Fibroblast of skin of right biceps (primary cell): ENCODE measurements at regions not wholly inside any gene's neighbourhood (a gene's known extent, or its start where the extent isn't known, plus 50 kb on each side); places are given as distances from the start of the nearest gene placed in this dataset.
A peak's percentile ranks its signal among the peaks of the same experiment; 100 is the strongest.
"Not testable (repeated sequence)": the region's sequence is repeated elsewhere in the genome, so short reads cannot be mapped to it uniquely, and the experiment has no call there.

ENCODE experiments used
- DNase-seq: peaks from one replicate; pipeline ENCODE4 v3.0.0-alpha.2; 2013

DNA sequence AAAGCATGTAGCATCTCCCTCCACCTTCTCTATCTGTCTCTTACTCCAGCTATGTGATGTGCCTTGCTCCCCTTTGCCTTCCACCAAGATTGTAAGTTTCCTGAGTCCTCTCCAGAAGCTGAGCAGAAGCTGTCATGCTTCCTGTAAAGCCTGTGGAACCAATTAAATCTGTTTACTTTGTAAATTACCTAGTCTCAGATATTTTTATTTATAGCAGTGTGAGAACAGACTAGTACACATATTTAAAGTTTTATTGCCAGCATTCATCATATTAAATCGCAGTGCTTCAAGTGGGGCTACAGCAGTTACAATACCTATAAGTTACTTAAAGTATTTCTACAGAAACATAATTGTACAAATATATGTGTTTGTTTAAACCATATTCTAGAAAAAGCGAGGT, 973.1 kb downstream of the SLC16A7 start:
- DNase-seq: no peak

DNA sequence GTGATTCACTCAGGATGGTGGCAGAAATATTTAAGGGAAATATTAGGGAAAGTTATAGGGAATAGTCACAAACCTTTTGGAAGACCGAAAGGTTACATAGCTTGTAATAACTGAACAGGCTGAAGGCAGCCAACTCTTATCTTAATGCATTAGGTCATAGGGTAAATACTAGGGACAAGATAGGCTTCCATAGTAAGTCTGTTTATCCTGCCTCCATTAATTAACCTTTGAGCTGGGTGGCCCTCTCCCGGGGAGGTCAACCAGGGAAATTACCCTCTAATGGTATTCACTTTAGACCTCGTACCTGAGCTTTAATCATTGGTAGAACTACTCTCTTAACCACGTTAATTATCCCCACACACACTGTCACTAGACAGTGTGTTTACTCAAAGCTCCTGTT, 981.8 kb downstream of the SLC16A7 start:
- no peak for DNase-seq

DNA sequence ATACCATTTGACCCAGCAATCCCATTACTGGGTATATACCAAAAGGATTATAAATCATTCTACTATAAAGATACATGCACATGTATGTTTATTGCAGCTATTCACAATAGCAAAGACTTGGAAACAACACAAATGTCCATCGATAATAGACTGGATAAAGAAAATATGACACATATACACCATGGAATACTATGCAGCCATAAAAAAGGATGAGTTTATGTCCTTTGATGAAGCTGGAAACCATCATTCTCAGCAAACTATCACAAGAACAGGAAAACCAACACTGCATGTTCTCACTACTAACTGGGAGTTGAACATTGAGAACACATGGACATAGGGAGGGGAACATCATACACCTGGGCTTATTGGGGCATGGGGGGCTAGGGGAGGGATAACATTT, 991.8 kb downstream of the SLC16A7 start:
- not testable (repeated sequence) for DNase-seq

DNA sequence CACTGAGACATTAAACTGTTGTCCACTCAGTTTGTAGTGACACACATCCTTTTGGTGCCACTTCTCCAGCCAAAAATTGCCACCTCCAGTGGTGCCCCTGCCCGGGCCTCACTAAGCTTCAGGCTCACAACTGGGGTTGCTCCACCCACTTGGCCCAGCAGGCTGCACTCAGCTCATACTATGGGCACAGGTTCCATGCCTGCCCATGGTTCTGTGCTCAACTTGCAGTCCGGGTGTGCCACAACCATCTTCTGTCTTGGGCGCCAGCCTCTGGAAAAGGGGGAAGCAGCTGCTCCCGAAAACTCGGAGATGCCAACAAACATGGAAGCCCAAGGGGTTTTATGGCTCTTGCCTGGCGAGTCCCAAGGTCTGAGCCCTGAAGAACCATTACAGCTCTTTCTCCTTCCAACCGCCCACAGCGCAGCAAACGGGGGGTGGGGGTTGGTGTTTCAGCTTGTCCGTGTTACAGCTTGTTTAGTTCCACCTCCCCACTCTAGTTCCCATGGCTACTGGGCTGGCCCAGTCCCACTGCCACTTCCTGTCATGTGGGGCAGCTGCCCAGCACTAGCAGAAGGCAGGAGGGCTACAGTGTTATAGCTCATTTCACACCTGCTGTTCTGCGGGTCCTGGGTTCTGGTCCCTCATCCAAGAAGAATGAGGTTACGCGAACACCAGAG, 998.3 kb downstream of the SLC16A7 start:
- no peak for DNase-seq

DNA sequence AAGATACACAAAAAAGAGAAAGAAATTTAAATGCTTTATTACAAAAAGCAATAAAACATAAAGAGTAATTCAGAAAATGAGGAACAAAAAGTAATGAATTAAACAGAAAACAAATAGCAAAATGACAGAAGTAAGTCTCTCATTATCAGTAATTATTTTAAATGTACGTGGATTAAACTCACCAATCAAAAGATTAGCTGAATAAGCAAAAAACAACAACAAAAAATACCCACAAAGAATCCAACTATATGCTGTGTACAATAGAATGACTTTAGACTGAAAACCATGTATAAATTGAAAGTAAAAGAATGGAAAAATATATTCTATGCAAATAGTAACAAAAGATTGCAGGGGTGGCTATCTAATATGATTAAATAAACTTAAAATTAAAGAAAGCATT, 1006.8 kb downstream of the SLC16A7 start:
- DNase-seq: no peak

DNA sequence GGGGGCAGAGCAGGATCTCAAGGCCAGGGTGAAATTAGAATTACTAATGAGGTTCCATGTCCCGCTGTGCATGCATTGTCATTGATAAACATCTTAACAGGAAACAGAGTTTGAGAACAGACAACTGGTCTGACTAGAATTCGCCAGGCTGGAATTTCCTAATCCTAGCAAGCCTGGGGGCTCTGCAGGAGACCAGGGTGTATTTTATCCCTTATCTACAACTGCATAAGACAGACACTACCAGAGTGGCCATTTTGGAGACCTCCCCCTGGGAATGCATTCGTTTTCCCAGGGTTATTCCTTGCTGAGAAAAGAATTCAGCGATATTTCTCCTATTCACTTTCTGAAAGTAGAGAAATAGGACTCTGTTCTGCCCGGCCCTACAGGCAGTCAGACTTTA, 1007.6 kb downstream of the SLC16A7 start:
- DNase-seq: not testable (repeated sequence)

DNA sequence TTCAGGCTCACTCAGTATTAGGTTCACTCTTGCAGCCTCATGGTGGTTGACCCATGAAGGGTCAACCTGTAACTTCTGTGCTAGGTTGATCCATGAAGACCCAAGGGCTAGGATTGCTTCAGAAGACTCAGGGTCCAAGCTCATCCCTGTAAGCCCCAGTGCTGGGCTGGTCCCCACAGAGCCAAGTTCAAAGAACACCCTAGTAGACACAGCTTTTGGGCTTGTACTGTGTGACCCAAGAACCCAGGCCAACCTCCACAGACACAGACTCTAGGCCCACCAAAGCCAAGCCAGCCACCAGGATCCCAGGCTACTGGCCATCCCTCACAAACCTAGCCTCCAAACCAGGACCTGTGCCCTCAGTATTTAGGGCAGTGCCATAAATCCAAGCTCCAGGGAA, 1020.6 kb downstream of the SLC16A7 start:
- DNase-seq: no peak

DNA sequence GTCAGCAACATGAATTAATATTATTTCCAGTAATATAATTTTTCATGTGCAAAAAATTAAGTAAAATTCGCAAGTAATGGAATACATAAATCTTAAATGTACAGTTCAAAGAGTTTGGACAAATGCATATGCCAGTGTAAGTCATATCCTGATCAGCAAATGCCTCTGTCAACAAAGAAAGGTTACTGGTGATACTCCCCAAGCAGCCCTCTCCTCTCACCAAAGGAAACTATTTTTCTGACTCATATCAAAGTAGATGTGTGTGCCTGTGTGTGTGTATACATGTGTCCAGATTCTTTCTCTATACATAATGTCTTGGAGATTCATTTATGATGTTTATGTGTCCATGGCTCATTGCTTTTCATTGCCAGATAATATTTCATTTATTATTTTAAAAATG, 1035.0 kb downstream of the SLC16A7 start:
- no peak for DNase-seq

DNA sequence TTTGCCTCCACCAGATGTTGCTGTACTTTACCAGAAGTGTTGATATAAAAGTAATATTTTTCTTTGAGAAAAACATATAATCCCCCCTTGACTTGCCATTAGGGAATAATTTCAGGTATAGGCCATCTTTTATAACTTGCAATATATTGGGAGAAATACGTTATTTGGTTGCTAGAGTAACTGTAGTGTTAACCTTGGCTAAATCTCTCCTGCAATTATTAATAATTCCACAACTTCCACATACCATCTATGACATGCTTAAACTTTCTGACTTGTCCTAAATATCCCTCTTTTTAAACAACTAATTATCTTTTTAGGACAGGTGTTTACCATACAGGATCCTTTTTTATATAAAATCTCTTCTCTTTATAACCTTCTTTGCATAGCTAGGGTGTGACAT, 1048.2 kb downstream of the SLC16A7 start:
- no peak for DNase-seq

DNA sequence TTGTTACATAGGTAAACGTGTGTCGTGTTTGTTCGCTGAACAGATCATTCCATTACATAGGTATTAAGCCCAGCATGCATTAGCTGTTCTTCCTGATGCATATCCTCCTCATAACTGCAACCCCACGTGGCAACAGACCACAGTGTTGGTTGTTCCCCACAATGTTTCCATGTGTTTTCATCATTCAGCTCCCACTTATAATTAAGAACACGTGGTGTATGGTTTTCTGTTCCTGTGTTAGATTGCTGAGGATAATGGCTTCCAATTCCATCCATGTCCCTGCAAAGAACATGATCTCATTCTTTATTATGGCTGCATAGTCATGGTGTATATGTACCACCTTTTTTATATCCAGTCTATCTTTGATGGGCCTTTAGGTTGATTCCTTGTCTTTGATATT, 1071.1 kb downstream of the SLC16A7 start:
- DNase-seq: peak; percentile 14

DNA sequence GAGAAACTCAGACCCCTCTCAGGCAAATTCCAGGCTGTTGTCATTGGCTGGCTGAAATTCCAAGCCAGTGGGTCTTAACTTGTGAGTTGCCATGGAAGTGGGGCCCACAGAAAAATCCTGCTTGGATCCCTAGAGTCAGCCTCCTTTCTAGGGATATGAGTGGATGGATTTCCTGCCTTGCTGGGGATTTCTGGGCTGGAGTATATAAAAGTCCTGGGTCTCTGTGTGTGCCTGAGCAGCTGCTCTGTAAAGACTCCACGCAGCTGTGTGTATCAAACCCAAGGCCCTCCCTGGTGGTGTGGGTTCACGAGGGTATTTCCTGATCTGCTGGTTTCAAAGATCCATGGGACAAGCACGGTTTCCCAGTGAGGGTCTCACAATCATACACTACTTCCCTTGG, 1077.1 kb downstream of the SLC16A7 start:
- DNase-seq: no peak

DNA sequence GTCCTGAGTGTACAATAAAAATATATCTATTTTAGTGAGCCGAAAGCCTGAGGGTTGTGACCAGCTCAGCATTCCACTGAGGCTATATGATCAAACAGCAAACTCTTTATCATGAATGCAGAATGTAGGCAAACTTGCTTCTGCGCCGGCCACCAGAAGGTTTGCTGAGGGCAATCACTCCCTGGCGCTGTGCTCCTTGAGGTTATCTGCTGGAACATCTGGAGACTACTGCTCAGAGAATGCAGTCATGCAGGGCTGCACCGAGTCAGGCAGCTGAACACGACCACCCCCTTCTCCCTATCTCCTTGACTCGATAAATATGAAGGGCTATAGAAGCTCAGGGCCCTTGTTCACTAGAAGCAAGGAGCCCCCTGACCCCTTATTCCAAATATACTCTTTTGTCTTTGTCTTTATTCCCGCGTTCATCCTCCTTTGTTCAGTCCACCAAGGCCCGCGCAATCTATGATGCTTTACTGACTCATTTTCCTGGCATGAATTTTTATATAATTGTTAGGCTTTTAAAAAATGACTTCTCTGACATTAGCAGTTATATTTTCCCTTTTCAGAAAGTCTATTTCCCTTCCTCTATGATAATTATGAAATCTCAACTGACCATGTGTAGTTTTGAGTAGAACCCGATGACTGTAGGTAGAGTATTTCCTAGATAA, 1089.3 kb downstream of the SLC16A7 start:
- DNase-seq: no peak

DNA sequence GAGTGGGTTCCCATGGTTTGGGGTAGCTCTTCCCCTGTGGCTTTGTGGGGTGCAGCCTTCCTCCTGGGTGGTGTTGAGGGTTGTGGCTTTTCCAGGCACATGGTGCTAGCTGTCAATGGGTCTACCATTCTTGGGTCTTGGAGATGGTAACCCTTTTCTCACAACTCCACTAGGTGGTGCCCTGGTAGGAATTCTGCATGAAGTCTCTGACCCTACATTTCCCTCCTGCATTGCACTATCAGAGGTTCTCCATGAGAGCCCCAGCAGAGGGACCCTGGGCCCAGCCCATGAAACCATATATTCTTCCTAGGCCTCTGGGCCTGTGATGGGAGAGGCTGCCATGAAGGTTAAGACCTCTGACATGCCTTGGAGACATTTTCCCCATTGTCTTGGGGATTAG, 1093.3 kb downstream of the SLC16A7 start:
- no peak for DNase-seq

DNA sequence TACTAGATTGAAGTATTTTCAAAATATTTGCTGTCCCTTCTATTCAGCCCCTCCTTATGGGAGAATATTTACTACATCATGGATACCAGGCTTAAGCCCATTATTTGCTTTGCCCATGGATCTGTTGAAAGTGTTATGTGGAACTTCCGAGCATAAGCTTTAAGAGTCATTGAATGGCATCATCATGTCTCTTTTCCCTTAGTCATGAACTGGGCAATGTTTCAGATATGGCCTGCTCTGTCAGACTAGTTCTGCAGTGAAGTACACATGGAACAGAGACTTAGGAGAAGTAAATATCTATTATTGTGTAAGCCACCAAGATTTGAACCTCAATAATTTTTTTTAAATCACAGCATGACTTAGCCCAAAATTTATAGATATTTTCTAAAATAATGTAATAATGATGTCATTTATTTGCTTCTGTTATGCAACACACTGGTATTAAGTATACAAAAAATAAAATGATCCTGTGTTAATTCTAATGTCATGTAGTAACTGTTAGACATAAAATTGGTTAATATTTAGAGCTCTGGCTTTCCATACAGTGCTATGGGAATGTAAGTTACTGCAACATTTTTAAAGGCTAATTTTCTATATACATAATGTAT, 1097.3 kb downstream of the SLC16A7 start:
- peak; percentile 1 for DNase-seq

DNA sequence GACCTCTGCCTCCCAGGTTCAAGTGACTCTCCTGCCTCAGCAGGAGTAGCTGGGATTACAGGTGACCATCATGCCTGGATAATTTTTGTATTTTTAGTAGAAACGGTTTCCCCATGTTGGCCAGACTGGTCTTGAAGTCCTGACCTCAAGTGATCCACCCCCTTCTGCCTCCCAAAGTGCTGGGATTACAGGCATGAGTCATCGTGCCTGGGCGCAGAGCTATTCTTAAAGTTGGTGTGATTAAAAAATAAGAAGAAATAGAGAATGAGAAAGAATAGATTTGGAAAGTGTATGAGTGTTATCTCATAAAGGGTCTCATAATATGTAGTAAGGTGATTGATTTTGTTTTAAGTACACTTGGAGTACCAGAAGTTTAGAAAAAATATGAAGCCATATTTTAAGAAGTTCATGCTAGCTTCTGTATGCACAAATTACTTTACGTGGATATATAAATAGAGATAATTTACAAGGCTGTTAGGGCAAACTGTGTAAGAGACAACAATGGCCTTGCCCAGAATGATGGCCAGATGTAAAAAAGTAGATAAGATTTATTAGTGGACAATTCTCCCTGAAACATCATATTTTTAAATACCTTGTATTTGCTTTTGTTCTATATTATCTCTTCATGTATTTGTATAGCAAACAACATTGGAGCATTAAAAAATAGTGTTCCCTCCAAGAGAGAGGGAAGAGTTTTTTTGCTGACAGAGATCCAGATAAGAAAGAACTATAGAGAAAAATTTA, 1108.5 kb downstream of the SLC16A7 start:
- no peak for DNase-seq

DNA sequence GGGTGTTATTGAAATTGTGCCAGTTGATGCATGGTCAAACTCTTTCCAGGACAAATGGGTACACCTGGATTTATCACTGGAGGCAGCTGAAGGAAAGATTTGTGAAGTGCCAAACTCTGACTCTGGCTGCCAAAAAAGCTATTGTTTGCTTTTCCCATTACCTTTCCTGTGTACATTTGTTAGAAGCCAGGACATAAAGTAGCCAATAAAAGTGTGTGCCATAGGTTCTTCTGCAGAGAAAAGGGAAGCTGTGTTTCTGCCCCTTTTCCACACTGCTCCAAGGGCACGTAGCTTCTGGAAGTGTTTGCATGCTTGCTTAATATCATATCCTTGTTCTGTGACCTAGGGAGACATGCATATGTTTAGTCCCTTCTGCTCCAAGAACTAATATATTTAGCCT, 1114.4 kb downstream of the SLC16A7 start:
- DNase-seq: no peak

DNA sequence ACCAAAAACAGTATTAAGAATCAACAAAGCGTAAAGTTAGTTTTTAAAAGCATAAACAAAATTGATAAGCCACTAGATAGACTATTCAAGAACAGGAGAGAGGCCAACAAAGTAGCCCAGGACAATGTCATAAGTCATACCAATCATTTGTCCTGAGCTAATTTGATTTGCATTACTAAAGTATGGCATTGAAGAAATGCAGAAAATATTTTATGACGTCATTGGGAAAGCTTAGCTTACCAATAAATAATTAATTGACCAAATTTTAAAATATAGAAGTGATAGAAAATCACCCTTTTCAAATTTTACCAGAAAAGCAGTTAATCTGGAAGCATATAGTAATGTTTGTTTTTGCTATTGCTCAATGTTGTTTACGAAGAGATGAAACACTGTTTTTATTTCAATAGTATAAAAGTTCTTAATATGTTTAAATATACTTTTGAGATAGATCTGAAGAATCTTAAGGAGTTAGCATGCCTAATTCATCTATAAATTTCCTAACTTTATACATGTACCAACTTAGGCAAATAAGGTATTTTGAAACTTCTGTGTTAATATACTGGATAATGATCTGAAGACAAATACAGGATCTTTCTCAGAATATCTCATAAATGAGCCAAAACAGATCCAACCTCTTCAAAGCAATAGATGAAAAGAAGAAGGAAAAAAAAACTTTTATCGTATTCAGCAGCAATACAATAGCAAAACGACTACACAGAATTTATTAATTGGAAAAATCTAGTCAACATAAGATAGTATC, 1118.5 kb downstream of the SLC16A7 start:
- no peak for DNase-seq

DNA sequence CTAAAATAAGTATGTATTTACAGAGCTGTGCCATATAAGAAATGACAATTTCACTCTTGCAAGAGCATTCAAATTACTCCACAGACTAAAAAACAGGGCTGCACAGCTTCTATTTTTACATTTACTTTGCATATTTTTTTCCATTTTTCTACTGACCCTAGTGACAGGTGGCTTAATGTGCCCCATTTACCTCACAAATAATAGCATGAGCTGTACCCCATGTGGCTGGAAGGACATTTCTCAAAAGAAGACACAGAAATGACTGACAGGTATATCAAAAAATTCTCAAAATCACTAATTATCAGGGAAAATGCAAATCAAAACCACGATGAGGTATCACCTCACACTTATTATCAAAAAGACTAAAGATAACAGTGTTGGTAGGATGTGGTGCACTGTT, 1128.6 kb downstream of the SLC16A7 start:
- DNase-seq: no peak

DNA sequence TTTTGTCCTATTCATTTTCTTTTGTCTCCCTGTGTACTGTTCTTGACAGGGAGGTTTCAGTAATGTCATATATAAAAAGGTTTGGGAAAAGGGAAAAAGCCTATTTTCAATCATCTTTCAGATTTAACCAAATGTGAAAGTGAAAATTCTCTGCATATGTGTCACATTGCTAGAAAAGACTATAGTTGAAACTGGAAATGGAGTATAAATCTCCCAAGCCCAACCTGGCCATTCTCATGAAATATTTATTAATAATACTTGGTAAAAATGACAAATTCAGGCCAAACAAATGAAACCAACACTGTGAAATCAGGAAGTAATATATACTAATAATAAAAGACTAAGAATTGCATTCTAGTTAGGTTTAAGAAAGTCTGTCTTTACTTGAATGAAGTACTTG, 1129.2 kb downstream of the SLC16A7 start:
- no peak for DNase-seq

DNA sequence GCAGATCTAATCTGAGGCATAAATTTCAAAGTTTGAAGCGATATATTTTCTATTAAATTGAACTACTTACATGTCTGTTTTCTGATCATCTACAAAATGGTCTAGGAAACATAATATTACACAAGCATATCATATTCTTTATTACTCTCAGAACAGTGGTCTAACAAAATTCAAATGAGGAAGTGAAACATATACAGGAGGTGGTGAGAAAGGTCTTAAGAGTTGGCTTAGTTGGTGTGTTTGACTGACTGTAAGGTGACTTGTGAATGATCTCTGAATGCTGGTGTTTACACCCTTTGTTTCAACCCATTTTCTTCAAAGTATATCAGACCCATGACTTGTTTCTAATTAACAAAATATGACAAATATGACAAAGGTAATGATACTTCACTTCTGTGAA, 1156.8 kb downstream of the SLC16A7 start:
- no peak for DNase-seq

DNA sequence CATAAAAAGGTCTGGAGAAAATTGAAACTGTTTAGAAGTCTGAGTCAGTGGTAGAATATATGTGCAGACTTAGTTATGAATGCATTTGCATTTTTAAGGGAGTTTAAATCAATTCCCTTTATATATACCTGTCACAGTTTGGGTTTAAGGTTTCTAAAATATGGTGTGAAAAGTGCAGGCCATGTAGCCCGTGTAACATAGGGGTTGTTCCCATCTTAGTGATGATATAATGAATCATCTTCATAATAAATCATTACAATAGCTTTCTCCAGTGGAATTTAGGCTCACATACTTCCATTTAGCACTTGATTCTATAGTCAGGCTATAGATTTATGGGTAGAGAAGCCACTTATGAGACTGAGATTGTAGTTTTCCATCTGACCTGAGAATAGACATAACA, 1162.4 kb downstream of the SLC16A7 start:
- DNase-seq: no peak

DNA sequence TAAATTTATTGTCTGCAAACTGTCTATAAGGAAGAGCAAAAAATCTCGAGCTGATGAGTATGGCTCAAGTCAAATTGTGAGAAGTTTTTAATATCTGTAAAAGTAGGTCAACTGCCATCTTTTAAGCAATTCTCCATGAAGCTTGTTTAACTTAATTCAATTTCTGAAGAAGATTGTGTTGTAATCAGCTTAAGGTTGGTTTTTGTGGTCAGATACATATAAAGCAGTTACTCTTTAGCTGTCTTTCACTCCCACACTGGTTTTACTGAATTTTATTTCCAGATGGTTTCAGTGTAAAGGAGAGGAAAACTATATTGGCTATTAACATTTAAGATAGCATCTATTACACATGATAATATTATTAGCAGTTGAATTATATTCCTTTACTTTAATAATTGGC, 1165.1 kb downstream of the SLC16A7 start:
- no peak for DNase-seq

DNA sequence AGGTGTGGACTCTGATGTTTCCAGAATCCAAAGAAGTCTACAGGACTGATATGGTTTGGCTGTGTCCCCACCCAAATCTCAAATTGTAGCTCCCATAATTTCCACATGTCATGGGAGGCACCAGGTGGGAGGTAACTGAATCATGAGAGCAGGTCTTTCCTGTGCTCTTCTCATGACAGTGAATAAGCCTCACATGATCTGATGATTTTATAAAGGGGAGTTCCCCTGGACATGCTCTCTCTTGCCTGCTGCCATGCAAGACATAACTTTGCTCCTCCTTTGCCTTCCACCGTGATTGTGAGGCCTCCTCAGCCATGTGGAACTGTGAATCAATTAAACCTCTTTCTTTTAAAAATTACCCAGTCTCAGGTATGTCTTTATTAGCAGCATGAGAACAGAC, 1205.3 kb downstream of the SLC16A7 start:
- not testable (repeated sequence) for DNase-seq
